ENCODE measurements at regions not wholly inside any gene's neighbourhood (a gene's known extent, or its start where the extent isn't known, plus 50 kb on each side); places are given as distances from the start of the nearest gene placed in this dataset.

DNA sequence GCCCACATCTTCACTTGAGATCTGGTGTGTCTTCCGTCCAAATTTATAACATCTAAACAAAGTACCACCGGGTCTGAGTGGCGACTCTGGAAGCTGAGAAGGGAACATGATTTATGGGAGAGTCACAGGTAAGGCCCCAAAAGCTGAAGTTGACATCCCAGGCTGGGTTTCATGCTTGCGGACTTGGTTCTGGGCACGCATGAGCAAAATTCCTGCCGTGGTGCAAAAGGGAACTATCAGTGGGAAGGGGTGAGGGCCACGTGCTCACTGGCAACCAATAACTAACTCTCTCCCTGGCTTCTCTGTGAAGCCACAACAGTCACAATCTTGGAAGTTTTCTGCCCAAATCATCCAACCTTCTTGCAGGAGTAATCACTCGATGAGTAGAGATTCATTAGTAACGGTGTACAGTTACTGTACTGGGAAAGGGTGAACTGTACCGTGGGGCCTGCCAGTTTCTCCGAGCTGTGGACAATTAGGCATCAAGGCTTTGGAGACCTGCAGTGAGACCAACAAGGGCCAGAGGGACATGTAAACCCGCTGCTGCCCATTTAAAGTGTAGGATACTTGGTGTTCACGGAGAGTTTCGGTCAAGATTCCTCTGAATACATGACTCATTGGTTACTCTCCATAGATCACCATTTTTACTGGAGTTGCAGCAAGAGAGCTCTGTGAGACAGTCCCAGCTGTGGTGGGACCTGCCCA, 69.4 kb upstream of the ASB18 start:
- TF ChIP-seq, protein P1, sequence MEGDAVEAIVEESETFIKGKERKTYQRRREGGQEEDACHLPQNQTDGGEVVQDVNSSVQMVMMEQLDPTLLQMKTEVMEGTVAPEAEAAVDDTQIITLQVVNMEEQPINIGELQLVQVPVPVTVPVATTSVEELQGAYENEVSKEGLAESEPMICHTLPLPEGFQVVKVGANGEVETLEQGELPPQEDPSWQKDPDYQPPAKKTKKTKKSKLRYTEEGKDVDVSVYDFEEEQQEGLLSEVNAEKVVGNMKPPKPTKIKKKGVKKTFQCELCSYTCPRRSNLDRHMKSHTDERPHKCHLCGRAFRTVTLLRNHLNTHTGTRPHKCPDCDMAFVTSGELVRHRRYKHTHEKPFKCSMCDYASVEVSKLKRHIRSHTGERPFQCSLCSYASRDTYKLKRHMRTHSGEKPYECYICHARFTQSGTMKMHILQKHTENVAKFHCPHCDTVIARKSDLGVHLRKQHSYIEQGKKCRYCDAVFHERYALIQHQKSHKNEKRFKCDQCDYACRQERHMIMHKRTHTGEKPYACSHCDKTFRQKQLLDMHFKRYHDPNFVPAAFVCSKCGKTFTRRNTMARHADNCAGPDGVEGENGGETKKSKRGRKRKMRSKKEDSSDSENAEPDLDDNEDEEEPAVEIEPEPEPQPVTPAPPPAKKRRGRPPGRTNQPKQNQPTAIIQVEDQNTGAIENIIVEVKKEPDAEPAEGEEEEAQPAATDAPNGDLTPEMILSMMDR (IDR thresholded peaks at IDR 0.05; ENCODE audit: low read depth, low read length): no peak
- TF ChIP-seq MYC (IDR thresholded peaks at IDR 0.05; ENCODE audit: low read depth, low read length): no peak
- TF ChIP-seq, protein P2, sequence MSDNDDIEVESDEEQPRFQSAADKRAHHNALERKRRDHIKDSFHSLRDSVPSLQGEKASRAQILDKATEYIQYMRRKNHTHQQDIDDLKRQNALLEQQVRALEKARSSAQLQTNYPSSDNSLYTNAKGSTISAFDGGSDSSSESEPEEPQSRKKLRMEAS (IDR thresholded peaks at IDR 0.05; ENCODE audit: low read depth, low read length): no peak

All from NB4 (cell line).